Keratinocyte (primary cell): ENCODE measurements at regions not wholly inside any gene's neighbourhood (a gene's known extent, or its start where the extent isn't known, plus 50 kb on each side); places are given as distances from the start of the nearest gene placed in this dataset.

ENCODE experiments used
- DNase-seq: peaks from one replicate; pipeline ENCODE4 v3.0.0-alpha.2; 2011; ENCODE audit warnings: low read depth, missing footprints, low spot score
- FAIRE-seq: peaks from 2 replicates; lab custom pipeline; 2011; peaks lifted over from hg19 to GRCh38; lab: Jason Lieb, UNC
- H2AFZ ChIP-seq: 2 replicates; pipeline ENCODE4 v1.6.0; 2012; ENCODE audit warnings: low read length, control low read depth, inconsistent platforms; ENCODE audit not compliant: control insufficient read depth
- H3K27ac ChIP-seq: 2 replicates; pipeline ENCODE4 v1.5.1; 2011; ENCODE audit warnings: low read length; ENCODE audit not compliant: control insufficient read depth, insufficient read depth
- H3K27me3 ChIP-seq: 3 replicates; pipeline ENCODE4 v1.6.0; 2011; ENCODE audit warnings: low read length; ENCODE audit not compliant: control insufficient read depth, insufficient read depth; ENCODE audit errors: extremely low read depth
- H3K36me3 ChIP-seq, 2 experiments: 2 replicates in 1 of 2; 3 replicates in 1 of 2; pipeline ENCODE4 v1.5.1; 2011; ENCODE audit warnings: low read length in 2 of 2, mild to moderate bottlenecking in 1 of 2; ENCODE audit not compliant: control insufficient read depth in 2 of 2, insufficient read depth in 2 of 2; ENCODE audit errors: extremely low read depth in 1 of 2
- H3K4me1 ChIP-seq: 3 replicates; pipeline ENCODE4 v1.5.1; 2011; ENCODE audit warnings: low read length; ENCODE audit not compliant: control insufficient read depth, insufficient read depth; ENCODE audit errors: extremely low read depth
- H3K4me2 ChIP-seq: 3 replicates; pipeline ENCODE4 v1.6.0; 2011; ENCODE audit warnings: low read depth, low read length; ENCODE audit not compliant: control insufficient read depth, insufficient read depth; ENCODE audit errors: extremely low read depth
- H3K4me3 ChIP-seq, 3 experiments: fragments of 200-600 bp in 1 of 3; sonication (generic) in 1 of 3; 2 replicates in 2 of 3; 3 replicates in 1 of 3; pipeline ENCODE4 v1.5.1; 2011 to 2016; ENCODE audit warnings: low read length in 3 of 3, mild to moderate bottlenecking in 3 of 3, control low read depth in 2 of 3, inconsistent platforms in 1 of 3, low read depth in 1 of 3, mixed read lengths in 1 of 3, mixed run types in 1 of 3, moderate library complexity in 1 of 3; ENCODE audit not compliant: control insufficient read depth in 2 of 3, insufficient read depth in 2 of 3; ENCODE audit errors: extremely low read depth in 1 of 3
- H3K79me2 ChIP-seq: 2 replicates; pipeline ENCODE4 v1.6.0; 2012; ENCODE audit warnings: low read length; ENCODE audit not compliant: control insufficient read depth, insufficient read depth
- H3K9ac ChIP-seq: 3 replicates; pipeline ENCODE4 v1.6.0; 2011; ENCODE audit warnings: low read length; ENCODE audit not compliant: control insufficient read depth, insufficient read depth; ENCODE audit errors: extremely low read depth
- H3K9me1 ChIP-seq: 3 replicates; pipeline ENCODE4 v1.6.0; 2011; ENCODE audit warnings: low read length; ENCODE audit not compliant: control insufficient read depth, insufficient read depth; ENCODE audit errors: extremely low read depth
- H3K9me3 ChIP-seq: 2 replicates; pipeline ENCODE4 v1.5.1; 2012; ENCODE audit warnings: low read depth, low read length; ENCODE audit not compliant: control insufficient read depth
- H4K20me1 ChIP-seq: 3 replicates; pipeline ENCODE4 v1.6.0; 2011; ENCODE audit warnings: low read length; ENCODE audit not compliant: control insufficient read depth, insufficient read depth; ENCODE audit errors: extremely low read depth
- CTCF ChIP-seq, 3 experiments: IDR thresholded peaks in 1 of 3; conservative IDR thresholded peaks in 1 of 3; optimal IDR thresholded peaks in 1 of 3; 2 replicates in 2 of 3; 3 replicates in 1 of 3; pipeline versions ENCODE3 to v1.5.1; 2011; ENCODE audit warnings: low read length in 3 of 3, mild to moderate bottlenecking in 3 of 3, moderate library complexity in 2 of 3, control low read depth in 1 of 3, inconsistent platforms in 1 of 3; ENCODE audit not compliant: insufficient read depth in 2 of 3; ENCODE audit errors: extremely low read depth in 1 of 3
- EZH2 ChIP-seq: IDR thresholded peaks from one replicate; pipeline ENCODE4 v1.6.1; 2012; ENCODE audit warnings: inconsistent platforms, mild to moderate bottlenecking, low read length, moderate library complexity
- dilution Hi-C: fragments of 300-500 bp; cut with MboI; formaldehyde crosslinking; loops from one replicate; pipeline ENCODE4 v1.7.0; 2020; ENCODE audit warnings: low sequenced_read_pairs; ENCODE audit not compliant: extremely low pct_ligation_motif_present

GRCh38 chr5:174828804-174829510, 104.6 kb downstream of the MSX2 start:
- no peak overlapping the region for H3K4me3 ChIP-seq
- TF ChIP-seq CTCF (optimal IDR thresholded peaks at IDR 0.05 in 1 of 3, IDR thresholded peaks at IDR 0.05 in 1 of 3, conservative IDR thresholded peaks at IDR 0.05 in 1 of 3; ENCODE audit: extremely low read depth in 1 of 3, insufficient read depth in 2 of 3, low read length in 3 of 3) (no peak), EZH2 (no peak)
- H3K4me1 ChIP-seq = no peaks in the 10 kb centered on the region
- H2AFZ ChIP-seq = no peak overlapping the region
- H3K9ac ChIP-seq = no peak overlapping the region
- H3K36me3 ChIP-seq = no peaks in the 10 kb centered on the region
- H3K9me3 ChIP-seq = no peaks in the 10 kb centered on the region
- H4K20me1 ChIP-seq = no peaks in the 10 kb centered on the region
- H3K27me3 ChIP-seq = no peaks in the 10 kb centered on the region
- H3K27ac ChIP-seq = no peak overlapping the region
- no peaks in the 10 kb centered on the region for H3K79me2 ChIP-seq
- FAIRE-seq = no peak
- H3K4me2 ChIP-seq = no peak overlapping the region
- DNase-seq = no peak
- H3K9me1 ChIP-seq = no peaks in the 10 kb centered on the region
- dilution Hi-C loops = no loop called here

DNA sequence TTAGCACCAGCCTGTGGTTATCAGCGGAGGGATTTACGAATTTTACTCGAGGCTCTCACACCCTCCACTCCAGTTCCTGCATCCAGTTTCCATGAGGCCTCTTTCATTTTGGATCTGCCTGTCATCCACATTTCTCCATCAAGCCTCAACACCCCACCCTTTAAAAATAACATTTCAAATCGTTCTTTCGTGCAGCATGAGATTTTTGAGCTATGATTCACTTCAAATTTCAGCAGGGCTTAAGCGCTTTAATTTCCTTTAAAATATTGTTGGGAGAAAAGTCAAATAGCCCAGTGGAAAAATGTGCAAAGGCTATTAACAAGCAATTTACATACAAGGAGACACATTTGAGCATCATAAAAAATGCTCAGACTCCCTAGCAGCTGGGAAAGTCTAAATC, 103.2 kb downstream of the MSX2 start:
- no peaks in the 10 kb centered on the region for H4K20me1 ChIP-seq
- H2AFZ ChIP-seq = no peak overlapping the region
- H3K4me1 ChIP-seq = no peaks in the 10 kb centered on the region
- TF ChIP-seq CTCF (optimal IDR thresholded peaks at IDR 0.05 in 1 of 3, IDR thresholded peaks at IDR 0.05 in 1 of 3, conservative IDR thresholded peaks at IDR 0.05 in 1 of 3; ENCODE audit: extremely low read depth in 1 of 3, insufficient read depth in 2 of 3, low read length in 3 of 3) (no peak), EZH2 (no peak)
- DNase-seq (no peak), FAIRE-seq (no peak)
- dilution Hi-C loops = no loop called here
- no peaks in the 10 kb centered on the region for H3K9me3 ChIP-seq
- no peak overlapping the region for H3K4me2 ChIP-seq
- no peaks in the 10 kb centered on the region for H3K27me3 ChIP-seq
- no peaks in the 10 kb centered on the region for H3K36me3 ChIP-seq
- H3K4me3 ChIP-seq = no peak overlapping the region
- no peak overlapping the region for H3K27ac ChIP-seq
- H3K79me2 ChIP-seq = no peaks in the 10 kb centered on the region
- H3K9ac ChIP-seq = no peak overlapping the region
- no peaks in the 10 kb centered on the region for H3K9me1 ChIP-seq
